ENCODE measurements at regions not wholly inside any gene's neighbourhood (a gene's known extent, or its start where the extent isn't known, plus 50 kb on each side); places are given as distances from the start of the nearest gene placed in this dataset.
"Not testable (repeated sequence)": the region's sequence is repeated elsewhere in the genome, so short reads cannot be mapped to it uniquely, and the experiment has no call there.

- Mint-ChIP-seq H3K27ac (no peak overlapping the region), H3K4me3 (no peak overlapping the region), H3K9me3 (peaks cover 11% of the 10 kb centered on the region), H3K27me3 (no peaks in the 10 kb centered on the region), H3K36me3 (no peaks in the 10 kb centered on the region), H3K4me1 (ENCODE audit: low read depth) (no peaks in the 10 kb centered on the region)
- ChIA-PET POLR2A (no interaction called here), CTCF (no interaction called here)
- intact Hi-C loops (cut with micrococcal nuclease): no loop called here
- no peak for DNase-seq
Measured at GRCh38 chr7:79615466-79615865, 162.0 kb upstream of the MAGI2 start.

GRCh38 chr7:79612903-79613302 is 159.4 kb upstream of the MAGI2 start:
- Mint-ChIP-seq H3K9me3 (peaks cover 11% of the 10 kb centered on the region), H3K4me1 (ENCODE audit: low read depth) (no peaks in the 10 kb centered on the region), H3K27ac (no peak overlapping the region), H3K27me3 (no peaks in the 10 kb centered on the region), H3K4me3 (no peak overlapping the region), H3K36me3 (no peaks in the 10 kb centered on the region)
- ChIA-PET CTCF (no interaction called here), POLR2A (no interaction called here)
- DNase-seq: no peak
- intact Hi-C loops (cut with micrococcal nuclease): no loop called here

GRCh38 chr7:79612022-79612421 is 158.6 kb upstream of the MAGI2 start:
- peaks cover 11% of the 10 kb centered on the region for H3K9me3 Mint-ChIP-seq
- POLR2A ChIA-PET: no interaction called here
- H3K27ac Mint-ChIP-seq: no peak overlapping the region
- H3K36me3 Mint-ChIP-seq: no peaks in the 10 kb centered on the region
- H3K4me1 Mint-ChIP-seq (ENCODE audit: low read depth): no peaks in the 10 kb centered on the region
- DNase-seq: no peak
- H3K4me3 Mint-ChIP-seq: no peak overlapping the region
- intact Hi-C loops (cut with micrococcal nuclease): no loop called here
- H3K27me3 Mint-ChIP-seq: no peaks in the 10 kb centered on the region
- CTCF ChIA-PET: no interaction called here

GRCh38 chr7:79610748-79611304 is 157.4 kb upstream of the MAGI2 start:
- H3K9me3 Mint-ChIP-seq: peaks cover 11% of the 10 kb centered on the region
- intact Hi-C loops (cut with micrococcal nuclease): no loop called here
- POLR2A ChIA-PET: no interaction called here
- CTCF ChIA-PET: no interaction called here
- no peaks in the 10 kb centered on the region for H3K36me3 Mint-ChIP-seq
- no peaks in the 10 kb centered on the region for H3K27me3 Mint-ChIP-seq
- no peaks in the 10 kb centered on the region for H3K4me1 Mint-ChIP-seq (ENCODE audit: low read depth)
- H3K4me3 Mint-ChIP-seq: no peak overlapping the region
- DNase-seq: no peak
- no peak overlapping the region for H3K27ac Mint-ChIP-seq

GRCh38 chr7:79610313-79610712 is 156.8 kb upstream of the MAGI2 start:
- ChIA-PET CTCF (no interaction called here), POLR2A (no interaction called here)
- Mint-ChIP-seq H3K9me3 (peaks cover 11% of the 10 kb centered on the region), H3K27ac (no peak overlapping the region), H3K4me1 (ENCODE audit: low read depth) (no peaks in the 10 kb centered on the region), H3K36me3 (no peaks in the 10 kb centered on the region), H3K4me3 (no peak overlapping the region), H3K27me3 (no peaks in the 10 kb centered on the region)
- DNase-seq: no peak
- intact Hi-C loops (cut with micrococcal nuclease): no loop called here

GRCh38 chr7:79608005-79608404 is 154.5 kb upstream of the MAGI2 start:
- Mint-ChIP-seq H3K9me3 (peaks cover 10% of the 10 kb centered on the region), H3K4me1 (ENCODE audit: low read depth) (no peaks in the 10 kb centered on the region)
- CTCF ChIA-PET: no interaction called here

GRCh38 chr7:79604841-79605240 is 151.4 kb upstream of the MAGI2 start:
- no peak overlapping the region for H3K27ac Mint-ChIP-seq
- POLR2A ChIA-PET: no interaction called here
- H3K4me1 Mint-ChIP-seq (ENCODE audit: low read depth): no peaks in the 10 kb centered on the region
- CTCF ChIA-PET: no interaction called here
- peaks cover 8% of the 10 kb centered on the region for H3K9me3 Mint-ChIP-seq
- H3K27me3 Mint-ChIP-seq: no peaks in the 10 kb centered on the region
- no peaks in the 10 kb centered on the region for H3K36me3 Mint-ChIP-seq
- no peak overlapping the region for H3K4me3 Mint-ChIP-seq
- DNase-seq: no peak
- intact Hi-C loops (cut with micrococcal nuclease): no loop called here

More at GRCh38 chr7:79608005-79608404, 154.5 kb upstream of the MAGI2 start:
- DNase-seq: no peak
- H3K27me3 Mint-ChIP-seq: no peaks in the 10 kb centered on the region
- POLR2A ChIA-PET: no interaction called here
- no peak overlapping the region for H3K4me3 Mint-ChIP-seq
- intact Hi-C loops (cut with micrococcal nuclease): no loop called here
- H3K36me3 Mint-ChIP-seq: no peaks in the 10 kb centered on the region
- no peak overlapping the region for H3K27ac Mint-ChIP-seq

- no peak overlapping the region for H3K27ac Mint-ChIP-seq
- no peaks in the 10 kb centered on the region for H3K36me3 Mint-ChIP-seq
- intact Hi-C loops (cut with micrococcal nuclease): no loop called here
- no peaks in the 10 kb centered on the region for H3K27me3 Mint-ChIP-seq
- H3K4me1 Mint-ChIP-seq (ENCODE audit: low read depth): no peaks in the 10 kb centered on the region
- no peak for DNase-seq
- POLR2A ChIA-PET: no interaction called here
- no peak overlapping the region for H3K4me3 Mint-ChIP-seq
- no peaks in the 10 kb centered on the region for H3K9me3 Mint-ChIP-seq
- CTCF ChIA-PET: no interaction called here
Measured at GRCh38 chr7:79598351-79598750, 144.9 kb upstream of the MAGI2 start.

GRCh38 chr7:79594671-79595070 is 141.2 kb upstream of the MAGI2 start:
- H3K27ac Mint-ChIP-seq; H3K9me3 Mint-ChIP-seq; POLR2A ChIA-PET; H3K36me3 Mint-ChIP-seq; H3K4me3 Mint-ChIP-seq; CTCF ChIA-PET; intact Hi-C loops (cut with micrococcal nuclease); H3K4me1 Mint-ChIP-seq (ENCODE audit: low read depth); DNase-seq; H3K27me3 Mint-ChIP-seq: not testable (repeated sequence)

- Mint-ChIP-seq H3K4me3 (no peak overlapping the region), H3K36me3 (no peaks in the 10 kb centered on the region), H3K27me3 (no peaks in the 10 kb centered on the region), H3K4me1 (ENCODE audit: low read depth) (no peaks in the 10 kb centered on the region), H3K9me3 (peaks cover 6% of the 10 kb centered on the region), H3K27ac (no peak overlapping the region)
- POLR2A ChIA-PET: no interaction called here
- DNase-seq: no peak
- intact Hi-C loops (cut with micrococcal nuclease): no loop called here
- CTCF ChIA-PET: no interaction called here
Measured at GRCh38 chr7:79593866-79594301, 140.4 kb upstream of the MAGI2 start.

GRCh38 chr7:79590916-79591623 is 137.6 kb upstream of the MAGI2 start:
- Mint-ChIP-seq H3K9me3 (peaks cover 11% of the 10 kb centered on the region), H3K4me3 (no peak overlapping the region), H3K27ac (no peak overlapping the region), H3K27me3 (no peaks in the 10 kb centered on the region), H3K4me1 (ENCODE audit: low read depth) (no peaks in the 10 kb centered on the region), H3K36me3 (no peaks in the 10 kb centered on the region)
- intact Hi-C loops (cut with micrococcal nuclease): no loop called here
- CTCF ChIA-PET: no interaction called here
- POLR2A ChIA-PET: no interaction called here
- DNase-seq: no peak

- ChIA-PET POLR2A (no interaction called here), CTCF (no interaction called here)
- H3K4me3 Mint-ChIP-seq: no peak overlapping the region
- no peaks in the 10 kb centered on the region for H3K36me3 Mint-ChIP-seq
- H3K27ac Mint-ChIP-seq: no peak overlapping the region
- H3K9me3 Mint-ChIP-seq: peaks cover 13% of the 10 kb centered on the region
- H3K27me3 Mint-ChIP-seq: no peaks in the 10 kb centered on the region
- DNase-seq: no peak
- no peaks in the 10 kb centered on the region for H3K4me1 Mint-ChIP-seq (ENCODE audit: low read depth)
- intact Hi-C loops (cut with micrococcal nuclease): no loop called here
Measured at GRCh38 chr7:79590391-79590790, 136.9 kb upstream of the MAGI2 start.

GRCh38 chr7:79570903-79571302 is 117.4 kb upstream of the MAGI2 start:
- DNase-seq: no peak
- Mint-ChIP-seq H3K36me3 (no peaks in the 10 kb centered on the region), H3K9me3 (peaks cover 11% of the 10 kb centered on the region), H3K27me3 (no peaks in the 10 kb centered on the region), H3K27ac (no peak overlapping the region), H3K4me3 (no peak overlapping the region), H3K4me1 (ENCODE audit: low read depth) (no peaks in the 10 kb centered on the region)
- ChIA-PET POLR2A (no interaction called here), CTCF (no interaction called here)
- intact Hi-C loops (cut with micrococcal nuclease): no loop called here

Measured in activated CD4-positive, alpha-beta memory T cell treated with anti-CD3 and anti-CD28 coated beads for 36 hours (primary cell).